IMR-90 (cell line): ENCODE measurements at regions not wholly inside any gene's neighbourhood (a gene's known extent, or its start where the extent isn't known, plus 50 kb on each side); places are given as distances from the start of the nearest gene placed in this dataset.
"Not testable (repeated sequence)": the region's sequence is repeated elsewhere in the genome, so short reads cannot be mapped to it uniquely, and the experiment has no call there.

ENCODE experiments used
- ATAC-seq: fragments of 200-7000 bp; cut with Tn5 transposase; 2 replicates; pipeline ENCODE4 v1.9.1; 2020; ENCODE audit warnings: low read depth, mild to moderate bottlenecking, moderate library complexity
- BruUV-seq: library from RNA; stranded (reverse); fragments of 400-500 nt; replicated peaks from 2 replicates; lab custom pipeline; 2021; lab: Mats Ljungman, UMichigan
- CTCF ChIA-PET: fragments of 300-600 bp; formaldehyde crosslinking; extraction: SDS; loops from one replicate; lab custom pipeline; 2021; ENCODE audit warnings: antibody characterized with exemption; lab: Yijun Ruan, JAX
- POLR2A ChIA-PET: fragments of 300-600 bp; sonication (Branson Sonifier 250); formaldehyde crosslinking; loops from one replicate; lab custom pipeline; 2022; ENCODE audit warnings: antibody characterized with exemption; ENCODE audit not compliant: unreplicated experiment; lab: Charles Lee
- DNase-seq: peaks from one replicate; pipeline ENCODE4 v3.0.0; 2013
- H2AFZ ChIP-seq: replicated peaks from 2 replicates; pipeline ENCODE3; 2013; ENCODE audit warnings: low read length, mild to moderate bottlenecking; ENCODE audit not compliant: poor library complexity
- H2AK5ac ChIP-seq: 2 replicates; pipeline ENCODE4 v1.6.1; 2013; ENCODE audit warnings: low read depth, low read length, inconsistent platforms
- H2AK9ac ChIP-seq: replicated peaks from 2 replicates; pipeline ENCODE3; 2013; ENCODE audit warnings: mild to moderate bottlenecking, low read depth, low read length, moderate library complexity; ENCODE audit not compliant: poor library complexity
- H2BK120ac ChIP-seq: 2 replicates; pipeline ENCODE4 v1.6.1; 2013; ENCODE audit warnings: low read depth, low read length, inconsistent platforms
- H2BK15ac ChIP-seq: 3 replicates; pipeline ENCODE4 v1.6.1; 2013; ENCODE audit warnings: low read depth, low read length, inconsistent platforms
- H2BK20ac ChIP-seq: 2 replicates; pipeline ENCODE4 v1.6.1; 2013; ENCODE audit warnings: low read depth, mild to moderate bottlenecking, inconsistent platforms, low read length, moderate library complexity
- H2BK5ac ChIP-seq: 2 replicates; pipeline ENCODE4 v1.6.1; 2013; ENCODE audit warnings: mild to moderate bottlenecking, low read depth, low read length, inconsistent platforms; ENCODE audit not compliant: poor library complexity, severe bottlenecking
- H3K14ac ChIP-seq: replicated peaks from 2 replicates; pipeline ENCODE4 v1.6.1; 2013; ENCODE audit warnings: low read depth, low read length, inconsistent platforms
- H3K18ac ChIP-seq: 2 replicates; pipeline ENCODE4 v1.6.1; 2013; ENCODE audit warnings: low read depth, low read length, control low read depth
- H3K23ac ChIP-seq: 2 replicates; pipeline ENCODE4 v1.6.1; 2013; ENCODE audit warnings: low read depth, low read length, inconsistent platforms
- H3K27ac ChIP-seq: 2 replicates; pipeline ENCODE4 v1.5.1; 2013; ENCODE audit warnings: mild to moderate bottlenecking, control low read depth, low read length; ENCODE audit not compliant: insufficient read depth
- H3K27me3 ChIP-seq: 2 replicates; pipeline ENCODE4 v1.6.1; 2013; ENCODE audit warnings: low read length; ENCODE audit not compliant: control insufficient read depth, insufficient read depth
- H3K36me3 ChIP-seq: 2 replicates; pipeline ENCODE4 v1.6.1; 2013; ENCODE audit warnings: low read length, mixed read lengths; ENCODE audit not compliant: control insufficient read depth, insufficient read depth
- H3K4ac ChIP-seq: 2 replicates; pipeline ENCODE4 v1.6.1; 2013; ENCODE audit warnings: low read depth, low read length, inconsistent platforms
- H3K4me1 ChIP-seq: 2 replicates; pipeline ENCODE4 v1.6.1; 2013; ENCODE audit warnings: low read length, mixed read lengths; ENCODE audit not compliant: control insufficient read depth, insufficient read depth
- H3K4me2 ChIP-seq: 2 replicates; pipeline ENCODE4 v1.6.1; 2013; ENCODE audit warnings: low read depth, mild to moderate bottlenecking, control low read depth, low read length, moderate library complexity
- H3K4me3 ChIP-seq: 2 replicates; pipeline ENCODE4 v1.5.1; 2013; ENCODE audit warnings: low read depth, mild to moderate bottlenecking, control low read depth, low read length, moderate library complexity; ENCODE audit not compliant: insufficient read depth
- H3K56ac ChIP-seq: 2 replicates; pipeline ENCODE4 v1.6.1; 2013; ENCODE audit warnings: low read length, inconsistent platforms; ENCODE audit not compliant: insufficient read depth; ENCODE audit errors: extremely low read depth
- H3K79me1 ChIP-seq, 2 experiments: 2 replicates each; pipeline ENCODE4 v1.6.1; 2013; ENCODE audit warnings: low read length in 2 of 2, inconsistent platforms in 1 of 2, low read depth in 1 of 2
- H3K9ac ChIP-seq: 2 replicates; pipeline ENCODE4 v1.6.1; 2013; ENCODE audit warnings: low read depth, low read length, control low read depth
- H3K9me1 ChIP-seq: 2 replicates; pipeline ENCODE4 v1.6.1; 2013; ENCODE audit warnings: low read length, inconsistent platforms; ENCODE audit not compliant: insufficient read depth
- H3K9me3 ChIP-seq: 2 replicates; pipeline ENCODE4 v1.6.1; 2013; ENCODE audit warnings: low read length; ENCODE audit not compliant: control insufficient read depth, insufficient read depth
- H4K20me1 ChIP-seq: 2 replicates; pipeline ENCODE4 v1.6.1; 2013; ENCODE audit warnings: low read length, inconsistent platforms; ENCODE audit not compliant: insufficient read depth
- H4K5ac ChIP-seq: 2 replicates; pipeline ENCODE4 v1.6.1; 2013; ENCODE audit warnings: mild to moderate bottlenecking, low read depth, low read length, control low read depth
- H4K8ac ChIP-seq, 2 experiments: 2 replicates each; pipeline ENCODE4 v1.6.1; 2013; ENCODE audit warnings: low read depth in 2 of 2, low read length in 2 of 2, control low read depth in 1 of 2, inconsistent platforms in 1 of 2
- H4K91ac ChIP-seq: 2 replicates; pipeline ENCODE4 v1.6.1; 2013; ENCODE audit warnings: low read depth, low read length, inconsistent platforms; ENCODE audit not compliant: insufficient read depth
- WGBS, 2 experiments: methylation state at CpG; one replicate each; pipeline versions ENCODE4 v1.1.5 to v1.1.7; 2013; ENCODE audit warnings: missing lambda C conversion rate in 2 of 2; ENCODE audit not compliant: insufficient read length in 1 of 2; ENCODE audit errors: extremely low coverage in 2 of 2; 5-methylcytosine and 5-hydroxymethylcytosine counted together
- dilution Hi-C: fragments of 300-500 bp; cut with HindIII; formaldehyde crosslinking; loops from one replicate; pipeline ENCODE4 v1.14.3; 2018; ENCODE audit warnings: low sequenced_read_pairs; ENCODE audit not compliant: unreplicated experiment
- in situ Hi-C: fragments of 300-500 bp; cut with MboI; formaldehyde crosslinking; loops from 3 replicates; pipeline ENCODE4 v1.14.3; 2019; ENCODE audit warnings: low sequenced_read_pairs, inconsistent platforms, mixed read lengths
- intact Hi-C: fragments of 100-400 bp; cut with micrococcal nuclease; formaldehyde crosslinking; loops from 2 replicates; pipeline ENCODE4 v1.10.0; 2022

DNA sequence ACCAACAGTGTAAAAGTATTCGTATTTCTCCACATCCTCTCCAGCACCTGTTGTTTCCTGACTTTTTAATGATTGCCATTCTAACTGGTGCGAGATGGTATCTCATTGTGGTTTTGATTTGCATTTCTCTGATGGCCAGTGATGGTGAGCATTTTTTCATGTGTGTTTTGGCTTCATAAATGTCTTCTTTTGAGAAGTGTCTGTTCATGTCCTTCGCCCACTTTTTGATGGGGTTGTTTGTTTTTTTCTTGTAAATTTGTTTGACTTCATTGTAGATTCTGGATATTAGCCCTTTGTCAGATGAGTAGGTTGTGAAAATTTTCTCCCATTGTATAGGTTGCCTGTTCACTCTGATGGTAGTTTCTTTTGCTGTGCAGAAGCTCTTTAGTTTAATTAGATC is 86.9 kb downstream of the CCDC74A start:
- POLR2A ChIA-PET, H2BK5ac ChIP-seq, H4K91ac ChIP-seq, in situ Hi-C loops, H3K9me3 ChIP-seq, H2AK9ac ChIP-seq, H3K56ac ChIP-seq, H3K79me1 ChIP-seq, H4K8ac ChIP-seq, H3K27me3 ChIP-seq, H2AFZ ChIP-seq, H4K20me1 ChIP-seq, H3K4me1 ChIP-seq, H3K4ac ChIP-seq, H3K27ac ChIP-seq, H2AK5ac ChIP-seq, H4K5ac ChIP-seq, H2BK20ac ChIP-seq, DNase-seq, H3K9me1 ChIP-seq, ATAC-seq, H2BK15ac ChIP-seq, H3K9ac ChIP-seq, H3K18ac ChIP-seq, H2BK120ac ChIP-seq, H3K14ac ChIP-seq, H3K4me2 ChIP-seq, intact Hi-C loops, dilution Hi-C loops, BruUV-seq, H3K23ac ChIP-seq, H3K4me3 ChIP-seq, H3K36me3 ChIP-seq, CTCF ChIA-PET: not testable (repeated sequence)
- whole genome bisulfite sequencing, 2 experiments: no CpG with 5 or more reads among the region's 3 CpGs

- CTCF ChIA-PET, H3K4ac ChIP-seq, H3K4me2 ChIP-seq, H2AFZ ChIP-seq, in situ Hi-C loops, H3K23ac ChIP-seq, H2BK120ac ChIP-seq, H3K27me3 ChIP-seq, H3K27ac ChIP-seq, H2BK5ac ChIP-seq, DNase-seq, H2AK5ac ChIP-seq, H4K20me1 ChIP-seq, POLR2A ChIA-PET, H3K79me1 ChIP-seq, ATAC-seq, H3K56ac ChIP-seq, H3K9ac ChIP-seq, H4K8ac ChIP-seq, dilution Hi-C loops, H4K91ac ChIP-seq, H2AK9ac ChIP-seq, H4K5ac ChIP-seq, H2BK15ac ChIP-seq, H3K9me3 ChIP-seq, H3K4me1 ChIP-seq, H3K36me3 ChIP-seq, BruUV-seq, H3K14ac ChIP-seq, H3K18ac ChIP-seq, H3K9me1 ChIP-seq, H3K4me3 ChIP-seq, intact Hi-C loops, H2BK20ac ChIP-seq: not testable (repeated sequence)
- 80% methylated on average over 1 of the region's 3 CpGs; no CpG with 5 or more reads in 1 of the 2 experiments for WGBS, 2 experiments
Observed at GRCh38 chr2:131618320-131618719, 90.6 kb downstream of the CCDC74A start.
